GM18951 (cell line): ENCODE measurements at regions not wholly inside any gene's neighbourhood (a gene's known extent, or its start where the extent isn't known, plus 50 kb on each side); places are given as distances from the start of the nearest gene placed in this dataset.

Source experiments
- POLR2A ChIP-seq: IDR thresholded peaks from 4 replicates; pipeline ENCODE4 v1.6.1; 2011; ENCODE audit warnings: mild to moderate bottlenecking; ENCODE audit not compliant: insufficient read length, insufficient read depth; ENCODE audit errors: extremely low read depth
- in situ Hi-C: fragments of 300-500 bp; cut with MboI; formaldehyde crosslinking; loops from one replicate; pipeline ENCODE4 v1.12.0; 2022; ENCODE audit warnings: low sequenced_read_pairs, mixed read lengths, inconsistent platforms; ENCODE audit not compliant: unreplicated experiment

DNA sequence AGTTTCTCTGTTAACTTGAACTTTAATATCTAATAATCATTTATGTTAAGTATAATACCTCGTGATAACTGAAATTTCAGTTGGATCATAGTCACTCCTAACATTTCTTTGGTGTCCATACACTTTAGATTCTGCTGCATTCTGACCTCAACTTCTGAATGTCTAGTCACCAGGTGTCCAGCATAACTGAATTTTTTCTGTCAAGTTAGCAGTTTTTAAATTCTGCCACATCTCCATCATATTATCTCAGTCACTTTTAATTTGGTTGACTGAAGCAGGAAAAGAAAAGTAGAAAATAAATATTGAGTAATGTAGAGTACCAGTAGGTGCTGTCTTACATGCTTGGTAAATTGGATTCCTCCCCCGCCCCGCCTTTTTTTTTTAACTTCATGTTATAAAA lies 128.6 kb downstream of the TANC2 start:
- no peak for TF ChIP-seq POLR2A
- in situ Hi-C loops = loop anchor here (25.0 kb wide), 1 partner anchor 293 kb away; no protein-coding TSS in a partner anchor

DNA sequence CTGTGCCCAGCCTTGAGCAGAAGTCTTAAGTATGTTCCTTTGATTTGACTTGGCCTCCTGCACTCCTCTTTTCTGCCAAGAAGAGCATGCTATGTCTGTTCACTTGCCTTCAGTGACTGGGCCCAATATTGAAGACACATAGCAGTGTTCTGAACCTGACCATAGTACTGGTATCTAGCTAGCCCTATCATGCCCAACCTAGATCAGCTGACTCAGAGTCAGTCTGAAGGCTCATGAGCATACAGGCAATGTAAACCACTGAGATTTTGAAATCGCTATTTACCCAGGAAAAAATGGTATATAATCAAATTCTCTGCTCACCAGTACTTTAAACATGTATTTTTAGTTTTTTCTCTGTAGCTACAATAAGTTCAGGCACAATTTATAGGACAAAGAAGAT lies 129.4 kb downstream of the TANC2 start:
- TF ChIP-seq POLR2A = no peak
- in situ Hi-C loops = loop anchor here (25.0 kb wide), 1 partner anchor 292 kb away; no protein-coding TSS in a partner anchor

DNA sequence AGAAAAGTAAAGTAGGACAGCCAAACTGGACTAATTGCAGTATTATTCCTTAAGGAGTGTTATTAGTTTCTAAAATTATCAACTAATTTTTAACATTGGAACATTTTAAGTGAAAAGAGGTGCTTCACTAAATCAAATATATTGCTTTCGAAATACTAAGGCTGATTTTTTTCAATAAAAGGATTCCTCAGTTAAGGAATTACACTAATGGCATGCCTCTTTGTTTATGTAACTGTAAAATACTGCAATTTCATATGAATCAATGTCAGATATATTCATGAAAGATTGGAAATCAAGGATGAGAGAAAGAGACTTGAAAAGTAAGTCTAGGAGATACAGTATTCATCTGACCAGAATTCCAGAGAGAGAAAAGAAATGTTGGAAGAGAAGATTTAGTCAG lies 129.8 kb downstream of the TANC2 start:
- TF ChIP-seq POLR2A = no peak
- in situ Hi-C loops = loop anchor here (25.0 kb wide), 1 partner anchor 291 kb away; no protein-coding TSS in a partner anchor

DNA sequence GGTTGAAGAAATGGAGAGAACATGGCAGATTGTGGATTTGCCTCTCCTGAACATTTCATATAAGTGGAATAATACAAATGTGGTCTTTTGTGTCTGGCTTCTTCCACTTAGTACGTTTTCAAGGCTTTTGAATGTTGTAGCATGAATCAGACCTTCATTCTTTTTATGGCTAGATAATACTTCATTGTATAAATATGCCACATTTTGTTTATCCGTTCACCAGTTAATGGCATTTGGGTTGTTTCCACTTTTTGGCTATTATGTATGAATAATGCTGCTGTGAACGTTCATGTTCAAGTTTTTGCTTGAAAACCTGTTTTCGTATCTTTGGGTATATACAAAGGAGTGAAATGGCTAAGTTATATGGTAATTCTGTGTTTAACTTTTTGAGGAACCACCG lies 130.4 kb downstream of the TANC2 start:
- in situ Hi-C loops = loop anchor here (25.0 kb wide), 1 partner anchor 291 kb away; no protein-coding TSS in a partner anchor
- no peak for TF ChIP-seq POLR2A

DNA sequence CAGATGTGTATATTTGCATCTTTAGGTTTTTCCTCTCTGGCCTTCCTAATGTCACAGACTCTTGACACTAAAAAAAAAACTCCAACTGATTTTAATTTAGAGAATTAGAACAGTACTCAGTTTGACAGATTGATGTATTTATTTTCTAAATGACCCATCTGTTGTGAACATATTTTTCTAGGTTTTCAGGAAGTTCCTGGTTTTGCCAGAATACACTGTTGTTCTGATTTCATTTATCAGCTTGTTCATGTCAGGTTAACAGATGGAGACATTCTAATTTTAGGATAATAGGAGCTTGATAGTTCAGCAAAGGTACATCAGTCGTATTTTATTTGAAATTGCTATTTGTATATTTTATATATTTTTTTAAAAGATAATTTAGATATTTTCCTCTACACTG lies 133.4 kb downstream of the TANC2 start:
- no peak for TF ChIP-seq POLR2A
- in situ Hi-C loops = loop anchor here (25.0 kb wide), 1 partner anchor 288 kb away; no protein-coding TSS in a partner anchor

DNA sequence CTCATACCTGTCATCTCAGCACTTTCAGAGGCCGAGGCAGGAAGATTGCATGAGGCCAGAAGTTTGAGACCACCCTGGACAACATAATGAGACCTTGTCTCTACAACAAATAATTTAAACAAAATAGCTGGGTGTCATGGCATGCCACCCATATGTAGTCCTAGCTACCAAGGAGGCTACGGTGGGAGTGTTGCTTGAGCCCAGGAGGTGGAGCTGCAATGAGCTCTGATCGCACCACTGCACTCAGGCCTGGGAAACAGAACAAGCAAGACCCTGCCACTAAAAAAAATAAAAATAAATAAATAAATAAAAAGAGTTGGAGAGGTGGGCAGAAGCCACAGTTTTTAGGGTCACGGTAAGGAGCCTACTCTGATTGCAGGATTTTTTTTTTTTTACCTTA lies 136.0 kb downstream of the TANC2 start:
- no peak for TF ChIP-seq POLR2A
- in situ Hi-C loops = no loop called here

DNA sequence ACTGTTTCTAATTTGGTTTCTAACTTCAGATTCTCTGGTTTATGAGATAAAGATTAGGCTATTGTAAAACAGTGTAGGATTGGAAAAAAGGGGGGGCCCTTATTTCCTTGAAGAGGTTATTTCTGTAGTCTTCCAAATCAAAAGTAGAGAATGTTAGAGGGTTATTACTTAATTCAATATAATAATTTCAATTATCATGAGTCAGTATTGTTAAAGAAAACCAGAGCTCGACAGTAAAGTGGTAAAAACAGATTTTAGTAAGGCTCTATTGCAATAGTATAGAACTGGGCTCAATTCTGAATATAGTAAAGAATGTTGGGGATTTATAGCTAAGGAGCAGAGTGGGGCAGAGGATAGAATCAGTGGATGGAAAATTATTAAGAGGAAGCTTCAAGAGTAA lies 140.0 kb downstream of the TANC2 start:
- in situ Hi-C loops = no loop called here

DNA sequence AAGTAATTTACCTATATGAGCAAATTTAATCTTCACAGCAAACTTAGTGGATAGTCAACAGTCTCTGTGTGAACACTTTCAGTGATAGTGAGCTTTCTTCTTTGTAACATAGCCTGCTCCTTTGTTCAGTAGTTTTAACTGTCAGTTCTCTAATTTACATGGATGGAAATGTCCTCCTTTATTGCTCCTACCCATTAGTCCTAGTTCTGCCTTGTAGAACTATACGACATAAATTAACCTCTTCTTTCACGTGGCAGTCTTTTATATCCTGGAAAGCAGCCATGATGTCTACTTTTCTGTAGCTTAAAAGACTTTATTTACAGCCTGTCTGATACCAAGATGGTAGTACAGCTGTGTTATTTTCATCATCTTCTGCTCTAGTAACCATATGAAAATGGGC lies 143.6 kb downstream of the TANC2 start:
- in situ Hi-C loops = no loop called here
- TF ChIP-seq POLR2A = no peak

More for the DNA sequence above, 140.0 kb downstream of the TANC2 start:
- no peak for TF ChIP-seq POLR2A

DNA sequence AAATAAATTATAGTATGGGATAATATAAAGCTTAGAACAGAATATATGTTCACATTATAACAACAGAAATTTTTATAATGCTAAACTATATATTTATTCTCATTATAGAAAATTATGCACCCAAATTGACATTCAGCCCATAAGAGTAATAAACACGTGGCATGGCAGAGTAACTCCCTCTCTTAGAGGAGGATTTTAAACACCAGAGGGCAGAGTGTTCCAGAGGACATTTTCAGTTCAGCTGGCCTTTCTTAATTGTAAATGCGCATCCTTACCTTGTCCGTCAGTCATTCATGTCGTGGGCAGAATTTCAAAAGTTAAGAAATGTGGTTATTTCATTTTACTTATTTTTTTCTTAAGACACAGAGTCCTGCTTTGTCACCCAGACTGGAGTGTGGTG lies 147.1 kb downstream of the TANC2 start:
- in situ Hi-C loops = no loop called here
- no peak for TF ChIP-seq POLR2A

DNA sequence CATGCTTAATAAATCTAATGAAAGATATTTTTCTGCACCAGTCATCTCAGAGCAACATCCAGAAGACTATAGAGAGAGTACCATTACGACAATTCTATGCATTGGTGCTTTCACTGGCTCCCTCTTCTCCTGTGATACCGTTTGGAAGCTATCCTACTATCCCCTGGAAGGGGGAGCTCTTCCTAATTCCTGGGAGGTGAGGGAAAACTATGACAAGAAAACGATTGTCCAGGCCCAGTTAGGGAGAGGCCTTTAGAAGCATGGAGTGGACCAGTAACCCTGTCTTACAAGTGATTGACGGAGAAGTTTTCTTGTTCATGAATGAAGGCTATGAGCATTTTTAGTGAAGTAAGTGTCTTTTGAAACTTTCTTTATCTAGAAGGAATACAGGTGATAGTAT lies 150.2 kb downstream of the TANC2 start:
- in situ Hi-C loops = no loop called here
- no peak for TF ChIP-seq POLR2A

DNA sequence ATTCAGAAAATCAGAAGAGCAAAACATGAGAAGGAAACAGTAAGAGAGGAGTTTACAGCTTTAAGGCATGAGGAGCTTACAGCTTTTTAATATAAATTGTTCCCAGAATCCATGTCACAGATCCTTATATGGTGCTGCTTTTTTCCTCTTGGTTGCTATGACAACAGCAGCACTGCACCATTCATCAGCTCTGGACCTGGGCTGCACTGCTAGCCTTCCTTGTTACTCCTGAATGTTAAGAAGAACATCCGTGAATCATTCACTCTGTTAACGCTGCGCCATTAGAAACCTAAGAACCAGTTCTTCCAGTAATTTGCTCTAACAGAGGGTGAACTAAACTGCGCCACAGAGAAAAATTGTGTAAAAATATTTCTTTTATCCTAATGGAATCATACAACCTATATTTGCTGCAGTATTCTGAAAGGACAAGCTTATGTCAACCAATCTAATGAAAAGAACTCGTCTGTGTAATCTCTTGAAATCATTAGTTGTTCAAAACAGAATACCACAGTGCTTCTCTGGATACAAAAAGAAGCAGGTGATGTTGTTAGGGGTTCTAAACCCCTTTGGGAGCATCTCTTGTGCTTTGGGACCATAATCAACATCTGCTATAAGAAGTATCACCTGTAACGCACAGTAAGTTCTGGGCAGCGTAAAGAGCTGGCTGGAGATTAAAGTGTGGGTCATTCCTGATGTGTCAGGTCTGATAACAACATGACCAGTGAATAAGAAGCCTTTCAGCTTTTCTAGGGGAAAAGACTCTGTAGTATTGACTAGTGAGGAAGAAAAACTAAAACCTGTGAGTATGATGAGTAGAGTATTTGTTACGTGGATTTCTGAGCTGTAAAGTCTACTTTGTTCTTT lies 151.2 kb downstream of the TANC2 start:
- in situ Hi-C loops = no loop called here
- TF ChIP-seq POLR2A = no peak

DNA sequence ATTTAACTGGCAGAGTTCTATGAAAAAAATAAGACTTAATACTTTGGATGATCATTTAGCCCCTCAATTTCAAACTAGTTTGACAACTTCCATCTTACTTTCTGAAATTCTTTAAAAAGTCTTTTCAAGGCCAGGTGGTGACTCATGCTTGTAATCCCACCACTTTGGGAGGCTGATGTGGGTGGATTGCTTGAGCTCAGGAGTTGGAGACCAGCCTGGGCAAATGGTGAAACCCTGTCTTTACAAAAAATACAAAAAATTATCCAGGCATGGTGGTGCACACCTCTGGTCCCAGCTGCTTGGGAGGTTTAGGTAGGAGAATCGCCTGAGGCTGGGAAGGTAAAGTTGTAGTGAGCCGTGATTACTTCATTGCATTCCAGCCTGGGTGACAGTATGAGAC lies 154.4 kb downstream of the TANC2 start:
- no peak for TF ChIP-seq POLR2A
- in situ Hi-C loops = no loop called here

DNA sequence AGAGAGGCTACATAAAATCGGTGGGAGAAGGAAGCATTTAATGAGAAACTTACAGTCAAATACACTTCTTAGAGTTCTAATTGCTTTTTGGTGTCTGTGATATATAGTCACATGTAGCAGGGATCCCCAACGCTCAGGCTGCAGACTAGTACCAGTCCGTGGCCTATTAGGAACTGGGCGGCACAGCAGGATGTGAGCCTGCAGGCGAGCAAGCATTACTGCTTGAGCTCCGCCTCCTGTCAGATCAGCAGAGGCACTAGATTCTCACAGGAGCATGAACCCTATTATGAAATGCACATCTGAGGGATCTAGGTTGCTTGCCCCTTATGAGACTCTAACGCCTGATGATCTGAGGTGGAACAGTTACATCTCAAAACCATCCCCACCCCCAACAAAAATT lies 158.5 kb downstream of the TANC2 start:
- in situ Hi-C loops = no loop called here

DNA sequence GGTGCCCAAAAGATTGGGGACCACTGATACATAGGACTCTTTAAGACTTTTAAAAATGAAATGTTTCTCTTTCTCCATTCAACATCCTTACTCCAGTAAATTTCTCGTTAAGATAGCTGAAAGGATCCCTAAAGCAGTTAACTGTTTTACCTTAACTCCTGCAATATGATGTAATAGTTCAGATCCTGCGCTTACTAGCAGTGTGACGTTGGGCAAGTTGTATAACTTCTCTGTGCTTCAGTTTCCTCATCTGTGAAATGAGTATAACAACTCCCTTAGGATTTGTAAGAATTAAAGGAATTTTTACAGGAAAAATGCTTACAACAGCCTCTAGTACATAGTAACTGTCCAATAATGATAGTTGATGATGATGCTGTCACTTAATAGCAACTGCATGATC lies 158.9 kb downstream of the TANC2 start:
- no peak for TF ChIP-seq POLR2A

More for the DNA sequence above, 158.5 kb downstream of the TANC2 start:
- TF ChIP-seq POLR2A = no peak

More for the DNA sequence above, 158.9 kb downstream of the TANC2 start:
- in situ Hi-C loops = no loop called here
